A549 (cell line): ENCODE measurements at regions not wholly inside any gene's neighbourhood (a gene's known extent, or its start where the extent isn't known, plus 50 kb on each side); places are given as distances from the start of the nearest gene placed in this dataset.

Experiments
- ATAC-seq, 2 experiments: fragments of 200-7000 bp in 1 of 2; fragments of >200 bp in 1 of 2; cut with Nextera tagmentation in 1 of 2; cut with Tn5 transposase in 1 of 2; 3 replicates each; pipeline versions ENCODE4 v1.8.0 to v1.9.1; 2018 to 2020; ENCODE audit warnings: mild to moderate bottlenecking in 1 of 2, moderate library complexity in 1 of 2
- CTCF ChIA-PET: fragments of 300-600 bp; sonication (Branson Sonifier 250); formaldehyde crosslinking; extraction: SDS; loops from one replicate; lab custom pipeline; 2021; ENCODE audit warnings: antibody characterized with exemption, inconsistent platforms; lab: Yijun Ruan, JAX
- POLR2A ChIA-PET: fragments of 350-600 bp; formaldehyde crosslinking; extraction: SDS; loops from one replicate; lab custom pipeline; 2021; ENCODE audit warnings: antibody characterized with exemption, inconsistent platforms; lab: Yijun Ruan, JAX
- DNase-seq, 2 experiments: peaks; one replicate each; pipeline versions ENCODE4 v3.0.0 to v3.0.0-alpha.2; 2011 to 2016; ENCODE audit warnings: low read depth in 1 of 2, low spot score in 1 of 2
- FAIRE-seq: peaks from 2 replicates; lab custom pipeline; 2011; peaks lifted over from hg19 to GRCh38; lab: Jason Lieb, UNC
- H3K27ac ChIP-seq, 2 experiments: fragments of >200 bp; sonication (Bioruptor Twin); formaldehyde crosslinking; 3 replicates each; pipeline ENCODE4 v1.5.1; 2016 to 2017
- H3K4me1 ChIP-seq: fragments of >200 bp; sonication (Bioruptor Twin); formaldehyde crosslinking; 3 replicates; pipeline ENCODE4 v1.6.1; 2016
- H3K4me2 ChIP-seq: fragments of >200 bp; sonication (Bioruptor Twin); formaldehyde crosslinking; 3 replicates; pipeline ENCODE4 v1.6.1; 2016
- H3K4me3 ChIP-seq: fragments of >200 bp; sonication (Bioruptor Twin); formaldehyde crosslinking; 3 replicates; pipeline ENCODE4 v1.5.1; 2016
- H3K9me3 ChIP-seq: fragments of >200 bp; sonication (Bioruptor Twin); formaldehyde crosslinking; 3 replicates; pipeline ENCODE4 v1.6.1; 2016
- CBX8 ChIP-seq: fragments of 200-600 bp; sonication (generic); IDR thresholded peaks from 2 replicates; pipeline ENCODE4 v1.6.1; 2016
- CHD2 ChIP-seq: fragments of 150-350 bp; IDR thresholded peaks from 2 replicates; pipeline ENCODE4 v1.6.1; 2014; ENCODE audit warnings: low read length; ENCODE audit not compliant: partially characterized antibody
- CHD4 ChIP-seq: fragments of 200-600 bp; sonication (generic); IDR thresholded peaks from 2 replicates; pipeline ENCODE4 v1.6.1; 2016; ENCODE audit warnings: antibody characterized with exemption, mild to moderate bottlenecking, borderline replicate concordance
- EHF ChIP-seq: fragments of 250-450 bp; sonication (Bioruptor Pico); IDR thresholded peaks from 2 replicates; pipeline ENCODE4 v1.5.0; 2020; ENCODE audit warnings: mild to moderate bottlenecking
- ESRRA ChIP-seq: fragments of 150-350 bp; IDR thresholded peaks from 2 replicates; pipeline ENCODE4 v1.6.1; 2014; ENCODE audit warnings: mild to moderate bottlenecking, low read length, borderline replicate concordance
- FOSL2 ChIP-seq, 2 experiments: fragments of 450-650 bp in 1 of 2; fragments of >200 bp in 1 of 2; sonication (Bioruptor Twin) in 1 of 2; formaldehyde crosslinking; IDR thresholded peaks; 2 replicates each; pipeline versions ENCODE4 v1.5.0 to v1.6.1; 2016 to 2020; ENCODE audit warnings: mild to moderate bottlenecking in 1 of 2, moderate library complexity in 1 of 2
- FOXS1 ChIP-seq: fragments of 250-450 bp; sonication (Bioruptor Pico); IDR thresholded peaks from 2 replicates; pipeline ENCODE4 v1.5.0; 2020; ENCODE audit warnings: mild to moderate bottlenecking, moderate library complexity
- GATA3 ChIP-seq: IDR thresholded peaks from 2 replicates; pipeline ENCODE4 v1.6.1; 2012; ENCODE audit warnings: borderline replicate concordance
- HEYL ChIP-seq: fragments of 250-450 bp; sonication (Bioruptor Pico); IDR thresholded peaks from 2 replicates; pipeline ENCODE4 v1.8.0; 2021; ENCODE audit warnings: mild to moderate bottlenecking, moderate library complexity
- HOXA7 ChIP-seq: fragments of 250-450 bp; sonication (Bioruptor Pico); IDR thresholded peaks from 2 replicates; pipeline ENCODE4 v1.5.0; 2020; ENCODE audit warnings: mild to moderate bottlenecking, moderate library complexity
- JUN ChIP-seq, 2 experiments: fragments of >200 bp; sonication (Bioruptor Twin); formaldehyde crosslinking; IDR thresholded peaks; 2 replicates in 1 of 2; 3 replicates in 1 of 2; pipeline ENCODE4 v1.6.1; 2016 to 2017
- JUNB ChIP-seq: fragments of >200 bp; sonication (Bioruptor Twin); formaldehyde crosslinking; IDR thresholded peaks from 2 replicates; pipeline ENCODE4 v1.6.1; 2016
- MAFK ChIP-seq: fragments of 450-650 bp; IDR thresholded peaks from 2 replicates; pipeline ENCODE4 v1.6.1; 2014; ENCODE audit not compliant: partially characterized antibody
- NFE2L2 ChIP-seq: fragments of 150-350 bp; conservative IDR thresholded peaks from 2 replicates; pipeline ENCODE4 v1.6.1; 2014; ENCODE audit warnings: low read length
- NPAS2 ChIP-seq: fragments of 250-450 bp; sonication (Bioruptor Pico); IDR thresholded peaks from 2 replicates; pipeline ENCODE4 v1.8.0; 2022; ENCODE audit warnings: mild to moderate bottlenecking, moderate library complexity, borderline replicate concordance
- POLR2A ChIP-seq: IDR thresholded peaks from 2 replicates; pipeline ENCODE4 v1.6.1; 2012; ENCODE audit warnings: mild to moderate bottlenecking, low read length
- POLR2AphosphoS2 ChIP-seq: conservative IDR thresholded peaks from 2 replicates; pipeline ENCODE4 v1.6.1; 2012; ENCODE audit warnings: low read length, improper control_type of control experiment, inconsistent platforms
- RAD21 ChIP-seq, 2 experiments: fragments of >200 bp in 1 of 2; sonication (Bioruptor Twin) in 1 of 2; formaldehyde crosslinking in 1 of 2; IDR thresholded peaks in 1 of 2; conservative IDR thresholded peaks in 1 of 2; 2 replicates in 1 of 2; 3 replicates in 1 of 2; pipeline ENCODE4 v1.6.1; 2012 to 2018; ENCODE audit warnings: inconsistent platforms in 1 of 2
- WGBS: methylation state at CpG from one replicate; pipeline ENCODE4 v1.1.6; 2017; ENCODE audit errors: missing lambda C conversion rate; 5-methylcytosine and 5-hydroxymethylcytosine counted together
- TF ChIP-seq, protein P1 (sequence below): IDR thresholded peaks from 2 replicates; pipeline ENCODE4 v1.6.1; 2012; ENCODE audit warnings: low read depth, borderline replicate concordance
- TF ChIP-seq, protein P2 (sequence below): fragments of 250-450 bp; sonication (Bioruptor Pico); IDR thresholded peaks from 2 replicates; pipeline ENCODE4 v1.5.0; 2021; ENCODE audit warnings: mild to moderate bottlenecking, moderate library complexity, borderline replicate concordance

DNA sequence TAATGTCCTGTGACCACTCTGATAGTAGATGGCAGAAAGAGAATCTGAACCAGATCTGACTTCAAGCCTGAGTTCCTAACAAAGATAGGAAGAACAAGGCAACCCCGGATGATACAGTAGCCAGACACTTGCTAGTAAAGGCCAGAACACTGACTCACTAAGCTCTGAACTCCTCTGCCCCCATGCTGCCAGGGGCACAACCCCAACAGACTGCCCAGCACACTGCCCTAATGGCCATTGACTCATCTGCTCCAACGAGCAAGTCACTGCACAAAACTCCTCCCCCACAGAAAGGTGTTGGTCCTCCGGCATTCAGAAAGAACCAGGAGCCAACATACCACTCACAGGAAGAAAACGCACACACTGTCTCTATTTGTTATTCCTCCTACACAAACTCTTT, 179.6 kb upstream of the NUDT4 start:
- FAIRE-seq, result no peak
- H3K4me3 ChIP-seq, result no peak overlapping the region

DNA sequence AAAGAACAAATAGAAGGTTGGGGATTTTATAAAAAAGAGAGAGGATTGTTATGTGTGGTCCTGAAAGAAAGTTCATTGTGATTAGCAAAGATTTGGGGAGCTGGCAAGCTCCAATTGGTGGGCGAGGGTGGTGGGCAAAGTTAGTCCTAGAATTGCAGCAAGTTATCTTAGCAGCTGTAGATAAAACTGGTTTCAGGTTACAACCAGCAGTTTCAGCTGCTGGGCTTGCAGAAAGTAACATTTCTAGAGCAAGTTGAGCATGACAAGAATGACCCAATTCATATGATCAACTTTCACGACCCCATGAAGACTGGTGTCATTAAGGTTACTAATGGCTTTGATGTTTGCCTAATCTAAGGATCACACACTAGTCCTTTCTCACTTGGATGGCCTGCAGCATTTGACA, 177.9 kb upstream of the NUDT4 start:
- Histone ChIP-seq H3K27ac (0 out of 6 replicates have a peak overlapping the region, but pooled peaks of 1 of the 2 experiments have one; percentile 22), H3K9me3 (no peaks in the 10 kb centered on the region), H3K4me3 (no peak overlapping the region), H3K4me2 (no peak overlapping the region), H3K4me1 (peaks cover 25% of the 10 kb centered on the region)
- TF ChIP-seq JUN (IDR thresholded peaks at IDR 0.05) (no peak), CHD4 (no peak), POLR2AphosphoS2 (no peak), MAFK (no peak), NFE2L2 (no peak)
- POLR2A ChIA-PET, result no interaction called here
- no peak for FAIRE-seq
- no peak for ATAC-seq
- CTCF ChIA-PET, result interaction anchor here (0.6 to 0.9 kb wide), 3 partner anchors 13 to 252 kb away, joined by 3 to 4 read pairs (median 3); no protein-coding TSS in a partner anchor
- DNase-seq, result no peak
- 31% methylated on average over 2 of the region's 2 CpGs for WGBS

More for the DNA sequence above, 179.6 kb upstream of the NUDT4 start:
- ATAC-seq (peak; percentile 96 to 98), DNase-seq (peak; percentile 19 to 83)
- 6% methylated on average over 4 of the region's 4 CpGs for WGBS
- TF ChIP-seq RAD21 (conservative IDR thresholded peaks at IDR 0.05 in 1 of 2, IDR thresholded peaks at IDR 0.05 in 1 of 2) (0 out of 5 replicates have a peak, but pooled peaks of 1 of the 2 experiments have one; percentile 18), JUN (IDR thresholded peaks at IDR 0.05) (no peak), FOXS1 (no peak), FOSL2 (IDR thresholded peaks at IDR 0.05) (peak; percentile 58), FOSL2 (CRISPR knock-in tag; IDR thresholded peaks at IDR 0.05) (peak; percentile 68), GATA3 (peak; percentile 34; the same call in 1 of the 2 replicates), JUNB (peak; percentile 69)
- H3K4me1 ChIP-seq, result peaks cover 25% of the 10 kb centered on the region
- H3K4me2 ChIP-seq, result peak overlapping the region; percentile 67
- ChIA-PET POLR2A (no interaction called here), CTCF (interaction anchor here (0.9 kb wide), 1 partner anchor 83 kb away, joined by 3 read pairs; no protein-coding TSS in a partner anchor)
- H3K27ac ChIP-seq, result peak overlapping the region; percentile 75 to 82
- H3K9me3 ChIP-seq, result peaks cover 6% of the 10 kb centered on the region; the same call in 2 of the 3 replicates

DNA sequence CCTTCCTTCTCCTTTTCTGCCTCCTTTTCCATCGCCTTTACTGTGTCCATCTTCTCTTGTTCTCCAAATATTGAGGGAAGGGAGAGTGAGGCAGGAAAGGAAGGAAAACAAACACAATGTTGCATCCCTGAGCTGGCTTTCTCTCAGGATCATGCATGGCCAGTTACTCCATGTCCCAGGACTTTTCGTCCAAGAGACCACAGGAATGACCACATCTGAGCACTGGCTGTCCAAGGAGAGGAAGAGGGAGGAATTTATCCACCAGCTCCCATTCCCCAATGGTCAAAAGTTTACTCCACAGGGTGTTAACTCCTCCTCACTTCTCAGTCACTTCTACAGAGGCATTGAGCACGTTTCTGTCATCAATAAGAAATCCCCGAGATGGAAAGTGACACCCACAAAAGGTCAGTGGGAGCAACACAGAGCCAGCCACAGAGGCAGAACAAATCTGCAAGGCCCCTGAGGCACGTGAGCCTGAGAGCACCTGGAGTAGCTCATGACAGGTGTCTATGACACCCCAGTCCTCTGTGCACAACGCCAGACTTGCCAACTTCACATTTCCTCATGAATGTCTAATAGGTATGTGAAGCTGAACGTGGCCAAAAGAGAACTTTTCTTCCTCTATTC, 177.3 kb upstream of the NUDT4 start:
- CTCF ChIA-PET, result interaction anchor here (0.6 to 0.9 kb wide), 2 partner anchors 101 to 1426 kb away, joined by 3 to 4 read pairs; no protein-coding TSS in a partner anchor
- H3K4me3 ChIP-seq, result no peak overlapping the region

More for the DNA sequence above, 177.3 kb upstream of the NUDT4 start:
- WGBS, result 40% methylated on average over 7 of the region's 7 CpGs
- no peak for DNase-seq
- TF ChIP-seq CBX8 (no peak), ESRRA (no peak), HEYL (CRISPR knock-in tag) (no peak), POLR2A (no peak), GATA3 (no peak), HOXA7 (CRISPR knock-in tag) (no peak), NPAS2 (CRISPR knock-in tag) (no peak), EHF (CRISPR knock-in tag) (no peak), CHD2 (no peak)
- TF ChIP-seq, protein P1, sequence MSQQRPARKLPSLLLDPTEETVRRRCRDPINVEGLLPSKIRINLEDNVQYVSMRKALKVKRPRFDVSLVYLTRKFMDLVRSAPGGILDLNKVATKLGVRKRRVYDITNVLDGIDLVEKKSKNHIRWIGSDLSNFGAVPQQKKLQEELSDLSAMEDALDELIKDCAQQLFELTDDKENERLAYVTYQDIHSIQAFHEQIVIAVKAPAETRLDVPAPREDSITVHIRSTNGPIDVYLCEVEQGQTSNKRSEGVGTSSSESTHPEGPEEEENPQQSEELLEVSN, result no peak
- TF ChIP-seq, protein P2, sequence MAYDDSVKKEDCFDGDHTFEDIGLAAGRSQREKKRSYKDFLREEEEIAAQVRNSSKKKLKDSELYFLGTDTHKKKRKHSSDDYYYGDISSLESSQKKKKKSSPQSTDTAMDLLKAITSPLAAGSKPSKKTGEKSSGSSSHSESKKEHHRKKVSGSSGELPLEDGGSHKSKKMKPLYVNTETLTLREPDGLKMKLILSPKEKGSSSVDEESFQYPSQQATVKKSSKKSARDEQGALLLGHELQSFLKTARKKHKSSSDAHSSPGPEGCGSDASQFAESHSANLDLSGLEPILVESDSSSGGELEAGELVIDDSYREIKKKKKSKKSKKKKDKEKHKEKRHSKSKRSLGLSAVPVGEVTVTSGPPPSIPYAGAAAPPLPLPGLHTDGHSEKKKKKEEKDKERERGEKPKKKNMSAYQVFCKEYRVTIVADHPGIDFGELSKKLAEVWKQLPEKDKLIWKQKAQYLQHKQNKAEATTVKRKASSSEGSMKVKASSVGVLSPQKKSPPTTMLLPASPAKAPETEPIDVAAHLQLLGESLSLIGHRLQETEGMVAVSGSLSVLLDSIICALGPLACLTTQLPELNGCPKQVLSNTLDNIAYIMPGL (CRISPR knock-in tag), result no peak
- TF ChIP-seq, all 56 proteins: peak for 0
- H3K4me2 ChIP-seq, result no peak overlapping the region
- 0 out of 6 replicates have a peak overlapping the region, but pooled peaks of 1 of the 2 experiments have one; percentile 22 for H3K27ac ChIP-seq
- ATAC-seq (no peak), FAIRE-seq (no peak)
- H3K4me1 ChIP-seq, result peaks cover 25% of the 10 kb centered on the region
- H3K9me3 ChIP-seq, result no peaks in the 10 kb centered on the region
- POLR2A ChIA-PET, result interaction anchor here (0.8 kb wide), 1 partner anchor 115 kb away, joined by 4 read pairs; no protein-coding TSS in a partner anchor
